ENCODE measurements at regions not wholly inside any gene's neighbourhood (a gene's known extent, or its start where the extent isn't known, plus 50 kb on each side); places are given as distances from the start of the nearest gene placed in this dataset.
"Not testable (repeated sequence)": the region's sequence is repeated elsewhere in the genome, so short reads cannot be mapped to it uniquely, and the experiment has no call there.

DNA sequence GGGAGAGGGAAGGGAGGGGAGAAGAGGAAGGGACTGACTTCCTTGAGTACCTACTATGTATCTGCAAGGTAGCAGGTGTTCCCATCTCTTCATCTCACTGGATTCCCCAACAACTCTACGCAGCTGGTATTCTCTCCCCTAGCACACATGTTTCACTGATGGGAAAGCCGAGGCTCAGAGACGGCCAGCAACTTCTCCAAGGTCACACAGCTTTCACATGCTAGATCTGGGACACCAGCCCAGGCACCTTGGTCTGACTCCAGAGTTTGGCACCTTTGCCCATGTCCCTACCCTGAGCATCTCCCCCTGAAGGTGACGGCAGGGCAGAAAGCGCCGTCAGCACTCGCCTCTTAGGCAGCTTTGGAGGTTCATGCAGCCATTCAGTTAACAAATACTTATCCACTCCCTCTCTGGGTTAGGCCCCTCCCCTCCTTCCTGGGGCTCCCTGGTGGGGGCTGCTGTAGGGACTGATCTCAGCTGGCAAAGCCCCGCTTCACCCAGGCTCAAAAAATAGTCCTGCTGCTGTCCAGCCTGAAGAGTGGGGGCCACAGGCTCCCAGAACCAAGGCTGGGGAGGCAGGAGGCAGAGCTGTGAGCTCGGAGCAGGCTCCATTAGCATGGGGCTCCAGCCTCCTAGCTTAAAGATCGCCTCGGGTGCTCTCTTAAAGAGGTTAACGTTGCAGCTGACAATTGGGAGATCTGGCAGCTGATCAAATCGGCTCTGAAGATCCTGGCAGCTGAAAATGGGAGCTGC, 79.4 kb downstream of the IGLL1 start:
- no peak for DNase-seq (ENCODE audit: low read depth)

DNA sequence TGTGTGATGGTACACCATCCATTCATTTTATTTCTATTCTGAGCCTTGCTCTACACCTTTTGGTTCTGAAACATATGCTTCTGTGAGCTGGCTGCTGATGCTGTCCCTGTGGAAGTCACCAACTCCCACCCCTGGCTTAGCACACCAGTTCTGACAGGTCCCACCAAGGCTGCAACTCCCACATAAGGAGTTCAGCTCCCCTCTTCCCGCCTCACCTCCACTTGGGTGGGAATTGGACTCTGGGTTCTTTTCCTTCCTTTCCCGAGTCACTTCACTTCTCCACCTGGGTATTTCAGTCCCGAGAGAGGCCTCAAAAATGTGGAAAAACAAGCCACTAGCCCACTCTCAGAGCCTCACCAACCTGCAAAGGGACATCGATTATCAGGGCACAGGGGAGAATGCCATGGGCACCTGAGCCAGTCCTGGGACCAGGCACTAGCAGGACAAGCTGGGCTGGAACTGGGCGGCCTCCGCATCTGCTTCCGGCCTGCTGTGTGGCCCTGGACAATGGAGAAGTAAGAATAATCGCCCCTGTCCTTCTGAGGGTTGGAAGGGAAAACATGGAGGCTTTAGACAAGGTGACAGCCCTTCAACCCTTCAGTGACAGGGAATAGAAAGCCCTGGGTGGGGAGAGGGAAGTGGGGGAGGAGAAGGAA, 80.1 kb downstream of the IGLL1 start:
- no peak for DNase-seq (ENCODE audit: low read depth)

DNA sequence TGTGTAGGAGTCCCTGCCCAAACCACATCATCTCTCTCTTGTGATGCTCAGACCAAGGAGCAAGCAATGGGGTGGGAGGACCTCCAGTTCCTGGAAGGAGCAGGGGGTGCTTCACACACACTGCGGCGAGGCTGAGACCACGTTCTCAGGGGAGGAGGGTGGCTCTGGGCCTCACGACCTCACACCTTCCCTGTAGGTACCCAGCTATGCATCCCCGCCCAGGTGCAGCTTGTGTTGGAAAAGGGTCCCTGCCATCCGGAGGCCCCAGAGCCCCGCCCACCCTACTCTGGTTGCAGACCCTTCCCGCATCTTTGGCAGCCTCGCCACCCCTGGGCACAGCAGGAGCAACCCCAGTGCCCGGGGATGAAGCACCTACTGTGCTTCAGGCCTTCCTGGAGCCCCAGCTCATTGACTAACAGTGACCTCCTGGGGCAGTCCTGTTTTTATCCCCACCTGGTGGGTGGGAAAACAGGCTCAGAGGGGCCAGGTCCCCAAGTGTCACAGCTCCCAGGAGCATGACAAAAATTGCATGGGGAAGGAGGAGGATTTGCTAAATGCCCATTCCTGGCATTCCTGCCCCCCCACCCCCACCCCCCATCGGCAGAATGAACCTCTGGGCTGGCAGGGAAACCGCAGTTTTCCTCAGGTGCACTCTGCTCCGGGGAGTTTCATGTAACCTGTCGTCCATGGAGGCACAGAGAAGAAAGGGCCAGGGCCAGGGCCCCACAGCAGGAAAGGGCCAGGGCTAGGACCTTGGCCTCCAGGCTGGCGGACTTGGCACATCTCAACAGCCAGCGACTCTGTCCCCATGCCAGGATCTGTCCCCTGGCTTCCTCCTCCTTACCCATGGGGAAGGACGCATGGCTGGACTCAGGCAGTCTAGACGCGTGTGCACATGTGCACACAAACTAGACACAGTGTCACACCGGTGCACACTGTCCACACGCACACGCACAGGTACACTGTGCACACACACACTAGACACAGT, 81.0 kb downstream of the IGLL1 start:
- no peak for DNase-seq (ENCODE audit: low read depth)

DNA sequence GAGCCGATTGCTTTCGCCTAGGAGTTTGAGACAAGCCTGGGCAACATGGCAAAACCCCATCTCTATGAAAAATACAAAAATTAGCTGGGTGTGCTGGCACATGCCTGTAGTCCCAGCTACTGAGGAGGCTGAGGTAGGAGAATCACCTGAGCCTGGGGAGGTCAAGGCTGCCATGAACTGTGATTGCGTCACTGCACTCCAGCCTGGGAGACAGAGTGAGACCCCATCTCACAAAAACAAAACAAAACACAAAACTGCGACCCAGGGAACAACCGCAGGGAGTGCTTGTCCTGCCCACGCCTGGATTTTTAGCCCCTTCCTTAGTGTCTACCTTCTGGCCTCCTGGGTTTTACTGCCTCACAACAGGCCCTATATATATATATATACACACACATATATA, 82.2 kb downstream of the IGLL1 start:
- not testable (repeated sequence) for DNase-seq (ENCODE audit: low read depth)

DNA sequence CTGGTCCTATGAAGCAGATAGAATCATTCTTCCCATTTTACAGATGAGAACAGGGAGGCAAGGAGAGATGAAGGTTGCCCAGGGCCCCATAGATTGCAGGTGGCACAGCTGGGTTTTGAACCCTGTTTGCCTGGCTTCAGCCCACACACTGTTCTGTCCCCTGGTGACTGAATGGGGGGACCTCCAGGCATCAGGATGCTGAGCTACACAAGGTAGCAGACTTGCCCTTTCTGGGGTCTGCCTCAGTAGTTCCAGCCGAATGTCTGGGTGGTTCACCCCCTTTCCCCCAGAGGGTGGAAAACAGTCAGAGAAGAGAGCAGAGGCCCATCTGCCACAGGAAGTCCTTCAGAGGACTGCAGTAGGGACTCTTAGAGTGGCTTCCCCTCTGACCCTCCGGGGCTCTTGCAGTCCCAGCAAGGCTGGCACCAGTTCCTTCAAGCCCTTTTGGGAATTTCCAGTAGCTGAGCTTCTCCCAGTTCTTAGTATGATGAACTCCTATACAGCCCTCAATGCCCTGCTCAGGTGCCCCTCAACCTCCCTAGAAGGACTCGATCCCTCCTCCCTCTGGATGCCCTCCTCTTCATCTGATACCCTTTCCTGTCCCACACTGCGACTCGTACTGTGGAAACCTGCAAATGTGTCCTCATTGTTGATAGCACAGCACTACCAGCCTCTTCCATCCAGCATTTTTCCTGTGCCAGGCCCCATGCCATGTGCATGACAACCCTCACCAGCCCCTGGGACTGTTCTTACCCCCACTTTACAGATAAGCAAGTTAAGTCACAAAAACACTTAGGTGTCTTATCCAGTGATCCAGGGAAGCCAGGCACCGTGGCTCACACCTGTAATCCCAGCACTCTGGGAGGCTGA, 82.8 kb downstream of the IGLL1 start:
- no peak for DNase-seq (ENCODE audit: low read depth)

DNA sequence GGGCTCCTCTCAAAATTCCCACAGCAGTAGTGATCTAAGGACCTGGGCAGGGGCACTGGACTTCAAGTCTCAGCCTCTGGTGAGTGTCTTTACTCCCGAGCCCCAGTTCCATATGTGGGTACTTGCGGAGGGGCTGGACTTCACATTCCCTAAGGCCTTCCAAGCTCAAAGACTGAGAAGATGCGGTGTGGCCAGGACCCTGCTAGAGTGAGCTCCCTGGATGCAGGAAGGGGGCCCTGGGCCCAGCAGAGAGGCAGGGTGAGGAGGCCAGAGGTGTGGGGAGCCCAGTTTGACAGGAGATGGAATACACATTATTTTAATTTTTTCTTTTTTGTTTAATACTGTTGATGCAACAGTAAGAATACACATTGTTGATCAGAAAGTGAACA, 83.7 kb downstream of the IGLL1 start:
- no peak for DNase-seq (ENCODE audit: low read depth)

DNA sequence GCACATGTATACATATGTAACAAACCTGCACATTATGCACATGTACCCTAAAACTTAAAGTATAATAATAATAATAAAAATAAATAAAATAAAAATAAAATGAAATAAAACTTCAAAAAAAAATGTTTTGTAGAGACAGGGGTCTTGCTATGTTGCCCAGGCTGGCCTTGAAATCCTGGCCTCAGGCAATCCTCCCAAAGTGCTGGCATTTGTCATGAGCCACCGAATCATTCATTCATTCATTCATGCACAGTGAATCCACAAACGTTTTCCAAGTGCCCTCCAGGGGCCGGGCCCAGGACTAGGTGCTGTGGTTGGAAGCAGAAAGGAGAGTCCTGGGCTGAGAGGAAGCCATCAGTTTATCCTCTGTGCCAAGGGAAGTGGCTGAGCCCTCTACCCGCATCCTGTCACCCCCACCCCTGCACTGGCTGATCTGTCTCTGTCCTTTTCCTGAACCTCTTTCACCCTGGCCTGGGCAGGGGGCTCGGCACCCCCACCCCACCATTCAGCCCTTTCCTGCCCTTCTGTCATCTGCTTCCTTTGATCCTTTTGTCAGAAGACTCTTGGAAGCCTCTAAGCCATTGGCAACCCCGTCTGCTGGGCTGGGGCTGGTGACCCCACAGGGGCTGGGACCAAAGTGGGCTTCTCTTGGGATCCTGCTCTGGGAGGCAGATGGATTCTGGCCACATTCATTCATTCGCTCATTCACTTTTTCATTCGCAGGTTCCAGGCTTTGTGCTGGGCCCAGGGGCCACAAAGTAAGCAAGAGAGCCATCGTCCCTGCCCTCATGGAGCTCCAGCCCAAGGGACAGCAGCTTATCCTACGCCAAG, 84.3 kb downstream of the IGLL1 start:
- no peak for DNase-seq (ENCODE audit: low read depth)

DNA sequence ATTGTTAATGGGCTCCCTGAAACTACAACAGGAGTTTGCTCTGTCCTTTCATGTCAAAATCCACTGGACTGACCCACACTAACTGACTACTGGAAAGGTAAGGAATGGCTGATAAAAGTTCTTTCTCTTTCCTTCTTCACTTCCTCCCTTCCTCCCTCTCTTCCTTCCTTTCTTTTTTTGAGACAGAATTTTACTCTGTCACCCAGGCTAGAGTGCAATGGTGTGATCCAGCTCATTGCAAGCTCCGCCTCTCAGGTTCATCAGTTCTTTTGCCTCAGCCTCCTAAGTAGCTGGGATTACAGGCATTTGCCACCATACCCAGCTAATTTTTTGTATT, 85.2 kb downstream of the IGLL1 start:
- DNase-seq (ENCODE audit: low read depth), result no peak

DNA sequence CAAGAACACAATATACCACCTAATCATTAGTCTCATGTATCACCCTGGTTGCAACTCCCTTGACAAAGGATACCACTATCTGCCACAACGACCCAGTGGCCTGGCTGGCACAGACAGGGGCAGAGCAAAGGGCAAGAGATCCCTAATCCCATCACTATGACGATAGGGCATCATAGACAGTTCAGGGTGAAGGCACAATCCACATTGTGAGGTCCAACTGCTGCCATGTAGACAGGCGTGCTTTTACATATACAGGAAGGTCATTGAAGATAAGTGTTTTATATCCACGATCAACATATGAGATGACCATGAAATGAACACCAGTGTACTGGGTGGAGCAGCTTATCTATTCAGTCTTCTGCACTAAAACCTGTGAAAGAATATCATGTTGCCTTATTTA, 94.6 kb downstream of the IGLL1 start:
- no peak for DNase-seq (ENCODE audit: low read depth)

DNA sequence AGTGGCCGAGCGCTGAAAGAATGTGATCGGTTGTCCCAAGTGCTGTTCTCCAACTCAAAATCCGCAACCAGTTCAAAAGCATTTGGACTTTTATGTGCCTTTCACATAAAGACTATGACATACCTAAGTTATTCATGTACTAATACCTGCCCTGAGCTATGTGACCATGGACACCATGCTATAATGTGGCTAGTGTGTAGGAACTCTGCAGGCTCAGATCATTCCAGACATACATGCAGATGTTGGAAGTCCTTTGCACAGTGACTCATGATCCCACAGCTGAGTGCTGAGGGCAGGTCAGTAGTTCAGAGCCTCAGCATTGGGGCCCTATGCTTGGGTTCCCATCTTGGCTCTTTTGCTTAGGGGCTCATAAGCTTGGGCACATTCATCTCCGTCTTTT, 95.4 kb downstream of the IGLL1 start:
- no peak for DNase-seq (ENCODE audit: low read depth)

DNA sequence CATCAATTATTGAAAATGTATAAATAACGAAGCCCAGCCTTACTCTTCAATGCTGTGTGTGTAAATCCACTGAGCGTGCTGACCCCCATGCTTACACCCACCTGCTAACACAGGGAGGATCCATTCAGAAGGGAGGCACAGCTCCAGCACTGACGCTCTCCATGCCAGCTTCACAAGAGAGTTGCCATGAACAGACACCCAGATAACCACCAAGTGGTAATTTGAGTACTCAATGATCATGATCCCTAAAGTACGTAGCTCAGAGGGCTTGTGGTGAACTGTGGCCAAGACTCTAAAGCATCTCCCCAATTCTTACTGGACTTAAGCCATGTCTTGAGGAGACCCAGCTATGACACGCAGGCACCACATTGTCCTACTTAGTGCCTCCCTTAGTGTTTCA, 98.7 kb downstream of the IGLL1 start:
- no peak for DNase-seq (ENCODE audit: low read depth)

DNA sequence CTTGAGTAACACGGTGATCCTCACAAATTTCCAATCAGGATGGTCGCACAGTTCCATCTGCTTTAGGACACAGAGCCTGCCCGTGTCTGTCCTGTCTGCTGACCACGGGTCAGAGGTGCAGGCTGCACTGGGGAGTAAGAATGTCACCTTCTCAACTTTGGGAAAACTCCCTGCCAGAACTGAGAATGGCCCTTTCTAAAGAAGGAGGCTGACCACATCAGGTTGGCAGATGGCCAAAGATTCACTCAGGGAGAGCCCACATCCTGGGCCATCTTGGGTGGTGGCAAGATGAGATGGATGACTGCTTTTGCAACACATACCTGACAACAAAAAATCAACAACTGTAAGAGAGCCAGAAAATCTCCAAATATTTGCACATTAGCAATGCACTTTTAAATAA, 101.9 kb downstream of the IGLL1 start:
- DNase-seq (ENCODE audit: low read depth), result no peak

DNA sequence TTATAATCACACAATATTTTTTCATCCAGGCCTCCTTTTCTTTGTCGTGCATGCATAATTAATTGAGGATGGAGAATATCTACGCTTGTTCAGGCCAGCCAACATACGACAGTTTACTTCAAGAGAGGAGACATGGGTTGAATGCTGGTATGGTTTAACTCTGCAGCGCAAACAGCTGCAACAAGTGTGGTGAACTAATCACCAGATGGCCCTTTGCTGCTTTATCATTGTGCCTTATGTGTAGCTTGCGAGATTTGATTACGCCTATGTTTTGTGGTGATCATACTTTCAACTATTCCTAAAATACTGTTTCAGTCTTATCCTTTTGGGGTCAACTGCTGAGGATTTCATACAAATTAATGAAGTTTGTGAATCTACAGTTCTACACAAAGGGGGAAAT, 105.6 kb downstream of the IGLL1 start:
- not testable (repeated sequence) for DNase-seq (ENCODE audit: low read depth)

DNA sequence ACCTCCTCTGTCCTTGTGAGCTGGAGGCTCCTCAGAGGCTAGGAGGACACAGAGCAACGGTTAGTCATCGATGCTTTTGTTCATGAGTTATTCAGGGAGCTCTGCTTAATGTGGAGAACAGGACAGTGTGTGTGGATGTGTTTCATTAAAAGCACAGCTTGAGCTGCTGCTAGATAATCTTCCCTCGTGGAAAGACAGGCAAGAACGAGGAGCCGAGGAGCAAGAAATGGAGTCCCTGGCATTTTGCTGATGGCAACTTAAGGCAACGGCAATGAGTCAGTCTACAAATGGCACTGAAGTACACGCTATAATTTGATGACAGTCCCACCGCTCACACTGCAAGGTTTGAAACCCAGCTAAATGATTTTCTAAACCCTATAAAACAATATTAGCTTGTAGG, 106.2 kb downstream of the IGLL1 start:
- no peak for DNase-seq (ENCODE audit: low read depth)

DNA sequence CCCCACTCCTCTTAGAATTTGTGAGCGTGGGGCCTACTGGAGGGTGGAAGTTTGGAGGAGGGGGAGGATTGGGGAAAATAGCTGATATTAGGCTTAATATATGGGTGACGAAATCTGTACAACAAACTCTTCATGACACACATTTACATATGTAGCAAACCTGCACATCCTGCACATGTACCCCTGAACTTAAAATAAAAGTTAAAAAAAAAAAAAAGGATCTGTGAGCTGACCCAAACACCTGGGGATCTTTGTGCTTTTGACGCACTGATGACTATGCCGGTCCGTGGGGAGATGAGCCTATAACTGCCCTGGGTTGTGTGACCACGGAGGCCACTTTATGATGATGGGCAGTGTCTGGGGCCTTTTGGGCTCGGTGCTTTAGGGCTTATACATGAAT, 107.7 kb downstream of the IGLL1 start:
- DNase-seq (ENCODE audit: low read depth), result not testable (repeated sequence)

DNA sequence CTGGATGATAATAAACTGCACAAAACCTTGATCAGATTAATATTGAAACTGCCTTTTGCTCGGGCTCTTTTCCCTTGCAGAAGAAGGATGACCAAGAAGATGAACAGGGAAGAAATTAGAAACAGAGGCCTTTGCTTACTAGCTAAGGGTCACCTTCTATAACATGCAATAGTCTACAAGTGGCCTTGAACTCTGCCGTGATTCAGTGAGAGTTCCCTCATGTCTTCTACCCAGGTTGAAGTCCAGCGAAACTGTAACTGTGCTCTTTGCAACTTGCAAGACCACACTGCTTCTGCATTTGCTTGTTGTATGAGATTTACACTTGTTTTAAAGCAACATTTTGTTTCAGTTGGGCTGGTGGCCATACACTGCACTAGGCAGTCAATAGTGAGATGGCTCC, 108.4 kb downstream of the IGLL1 start:
- no peak for DNase-seq (ENCODE audit: low read depth)

DNA sequence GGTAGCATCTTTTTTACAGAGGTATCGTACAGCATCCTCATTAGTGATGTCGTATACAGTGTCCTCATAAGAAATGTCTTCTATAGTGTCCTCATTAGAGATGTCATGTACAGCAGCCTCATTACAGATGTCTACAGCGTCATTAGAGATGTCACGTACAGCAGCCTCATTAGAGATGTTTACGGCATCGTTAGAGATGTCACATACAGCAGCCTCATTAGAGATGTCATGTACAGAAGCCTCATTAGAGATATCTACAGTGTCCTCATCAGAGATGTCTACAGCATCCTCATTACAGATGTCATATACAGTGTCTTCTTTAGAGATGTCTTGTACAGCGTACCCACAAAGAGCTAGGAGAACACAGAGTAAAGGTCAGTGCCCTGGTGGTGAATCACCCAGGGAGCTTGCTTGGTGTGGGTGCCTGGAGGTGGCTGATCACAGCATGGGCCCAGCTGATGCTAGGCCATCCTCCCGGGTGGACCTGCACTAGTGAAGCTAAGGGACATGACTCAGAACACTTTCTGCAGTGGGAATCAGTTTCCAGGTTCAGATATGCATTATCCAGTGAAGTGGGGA, 109.2 kb downstream of the IGLL1 start:
- DNase-seq (ENCODE audit: low read depth), result no peak

DNA sequence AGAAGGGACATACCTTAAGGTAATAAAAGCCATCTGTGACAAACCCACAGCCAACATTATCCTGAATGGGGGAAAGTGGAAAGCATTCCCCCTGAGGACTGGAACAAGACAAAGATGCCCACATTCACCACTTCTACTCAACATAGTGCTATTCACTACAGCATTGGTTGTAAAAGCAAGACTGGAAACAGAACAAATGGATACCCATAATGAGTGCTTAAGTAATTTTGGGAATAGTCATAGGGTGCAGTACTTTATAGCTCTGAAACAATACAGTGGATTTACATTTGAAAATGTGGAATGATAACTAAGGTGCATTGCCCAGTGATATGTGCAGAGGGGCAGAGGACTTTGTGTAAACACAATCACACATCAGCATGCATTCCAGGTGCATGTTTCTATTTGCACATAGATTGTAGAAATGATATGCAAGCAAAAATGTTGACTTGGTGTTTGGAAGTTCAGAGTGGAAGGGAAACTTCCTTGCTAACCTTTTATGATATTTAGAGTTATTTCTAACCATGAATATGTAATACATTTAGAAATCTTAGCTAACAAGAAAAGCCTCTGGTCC, 112.3 kb downstream of the IGLL1 start:
- DNase-seq (ENCODE audit: low read depth), result no peak

DNA sequence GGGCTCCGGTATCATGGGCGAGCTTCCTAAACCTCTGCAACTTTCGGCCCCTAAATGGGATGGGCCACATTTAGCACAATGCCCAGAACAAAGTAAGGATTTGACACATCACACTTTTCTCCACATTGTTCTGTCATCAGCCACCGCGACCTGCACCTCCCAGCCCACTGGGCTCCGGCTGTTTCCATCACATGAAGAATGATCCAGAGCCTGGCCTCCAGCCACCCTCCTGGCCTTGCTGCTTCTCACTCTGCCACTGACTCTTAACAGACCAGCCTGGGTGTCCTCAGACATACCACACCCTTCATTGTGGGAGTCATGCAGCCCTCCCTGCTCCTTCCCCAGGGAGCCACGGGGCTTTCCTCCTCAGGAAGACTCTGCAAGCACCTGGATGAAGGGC, 113.7 kb downstream of the IGLL1 start:
- DNase-seq (ENCODE audit: low read depth), result no peak

DNA sequence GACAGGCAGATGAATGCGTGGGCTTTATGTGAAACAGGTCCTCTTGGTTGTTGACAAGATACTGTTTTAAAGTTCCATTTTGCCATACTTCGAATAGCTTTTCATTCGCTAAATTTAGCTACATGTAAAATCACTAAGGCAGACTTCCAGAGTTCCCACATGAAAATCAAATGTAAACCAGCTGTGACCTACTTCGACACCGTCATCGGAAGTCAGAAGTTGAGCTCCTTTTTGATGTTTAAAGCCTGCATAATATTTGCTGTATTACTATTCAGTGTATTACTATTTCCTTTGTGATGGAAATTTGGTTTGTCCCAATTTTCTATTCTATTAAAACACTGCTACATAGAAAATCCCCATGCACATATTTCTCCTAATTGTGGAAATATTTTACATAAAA, 115.3 kb downstream of the IGLL1 start:
- not testable (repeated sequence) for DNase-seq (ENCODE audit: low read depth)
